K562 (cell line): ENCODE measurements at regions not wholly inside any gene's neighbourhood (a gene's known extent, or its start where the extent isn't known, plus 50 kb on each side); places are given as distances from the start of the nearest gene placed in this dataset.

Experiments
- ATAC-seq: fragments of 200-7000 bp; cut with Tn5 transposase; 3 replicates; pipeline ENCODE4 v1.9.1; 2020; ENCODE audit warnings: moderate library complexity
- BruUV-seq: library from RNA; stranded (reverse); fragments of 400-500 nt; replicated peaks from 2 replicates; lab custom pipeline; 2021; lab: Mats Ljungman, UMichigan
- CTCF ChIA-PET: fragments of 300-600 bp; formaldehyde crosslinking; extraction: SDS; loops from one replicate; lab custom pipeline; 2021; ENCODE audit warnings: low intra/inter-chr PET ratio; lab: Yijun Ruan, JAX
- POLR2A ChIA-PET: fragments of 300-600, 350-650 bp; sonication (Branson Sonifier 250); formaldehyde crosslinking; extraction: SDS; loops from one replicate; lab custom pipeline; 2021; ENCODE audit warnings: antibody characterized with exemption, inconsistent platforms; lab: Yijun Ruan, JAX
- DNase-seq, 4 experiments: peaks; one replicate each; pipeline versions ENCODE4 v3.0.0 to v3.0.0-alpha.2; 2011 to 2018; ENCODE audit warnings: low spot score in 3 of 4, mixed read lengths in 3 of 4; ENCODE audit errors: extremely low read depth in 1 of 4
- FAIRE-seq: peaks from 2 replicates; lab custom pipeline; 2011; peaks lifted over from hg19 to GRCh38; lab: Jason Lieb, UNC
- H2AFZ ChIP-seq: 2 replicates; pipeline ENCODE4 v1.6.0; 2011; ENCODE audit warnings: low read depth, low read length, control low read depth, inconsistent platforms
- H3K27ac ChIP-seq: fragments of 200-600 bp; 3 replicates; pipeline ENCODE4 v1.8.0; 2011; ENCODE audit warnings: low read depth, mild to moderate bottlenecking, control low read depth, inconsistent platforms, low read length, moderate library complexity, mixed read lengths; ENCODE audit errors: extremely low read depth
- H3K27me3 ChIP-seq, 2 experiments: fragments of 300-600 bp in 1 of 2; 2 replicates in 1 of 2; 3 replicates in 1 of 2; pipeline versions ENCODE4 v1.6.0 to v1.8.0; 2011; ENCODE audit warnings: inconsistent platforms in 2 of 2, low read length in 2 of 2, mild to moderate bottlenecking in 1 of 2, mixed read lengths in 1 of 2, moderate library complexity in 1 of 2; ENCODE audit not compliant: control insufficient read depth in 2 of 2, insufficient read depth in 2 of 2
- H3K36me3 ChIP-seq: fragments of 300-600 bp; 3 replicates; pipeline ENCODE4 v1.8.0; 2011; ENCODE audit warnings: mild to moderate bottlenecking, low read length, inconsistent platforms; ENCODE audit not compliant: control insufficient read depth, insufficient read depth
- H3K4me1 ChIP-seq, 2 experiments: fragments of 200-600 bp in 1 of 2; replicated peaks in 1 of 2; 2 replicates in 1 of 2; 3 replicates in 1 of 2; pipeline versions ENCODE4 v1.5.1 to v1.8.0; 2011; ENCODE audit warnings: inconsistent platforms in 2 of 2, low read length in 2 of 2, mild to moderate bottlenecking in 1 of 2, mixed read lengths in 1 of 2, moderate library complexity in 1 of 2; ENCODE audit not compliant: control insufficient read depth in 2 of 2, insufficient read depth in 2 of 2
- H3K4me2 ChIP-seq: 2 replicates; pipeline ENCODE4 v1.6.1; 2011; ENCODE audit warnings: low read length, control low read depth, inconsistent platforms, mixed read lengths; ENCODE audit not compliant: insufficient read depth
- H3K4me3 ChIP-seq: fragments of 200-600 bp; sonication (generic), shearing (Covaris generic); 2 replicates; pipeline ENCODE4 v1.5.1; 2016; ENCODE audit warnings: control low read depth, inconsistent platforms
- H3K79me2 ChIP-seq: fragments of 200-600 bp; 3 replicates; pipeline ENCODE4 v1.8.0; 2011; ENCODE audit warnings: low read length, inconsistent platforms; ENCODE audit not compliant: control insufficient read depth, insufficient read depth
- H3K9ac ChIP-seq, 2 experiments: 2 replicates each; pipeline versions ENCODE4 v1.6.0 to v1.6.1; 2011; ENCODE audit warnings: low read depth in 2 of 2, low read length in 2 of 2, control low read depth in 1 of 2, inconsistent platforms in 1 of 2, mild to moderate bottlenecking in 1 of 2, mixed read lengths in 1 of 2; ENCODE audit not compliant: insufficient read depth in 1 of 2
- H3K9me1 ChIP-seq: one replicate; pipeline ENCODE4 v1.6.0; 2011; ENCODE audit warnings: inconsistent platforms, mild to moderate bottlenecking, low read length, moderate library complexity; ENCODE audit not compliant: control insufficient read depth, insufficient read depth
- H3K9me3 ChIP-seq: replicated peaks from 2 replicates; pipeline ENCODE4 v1.5.1; 2011; ENCODE audit warnings: low read depth, low read length, inconsistent platforms; ENCODE audit not compliant: control insufficient read depth, insufficient read depth
- H4K20me1 ChIP-seq: replicated peaks from 2 replicates; pipeline ENCODE4 v1.6.1; 2011; ENCODE audit warnings: low read length, inconsistent platforms, mixed read lengths; ENCODE audit not compliant: control insufficient read depth, insufficient read depth
- FOS ChIP-seq: IDR thresholded peaks from 3 replicates; pipeline ENCODE4 v1.6.1; 2011; ENCODE audit not compliant: insufficient read length; ENCODE audit errors: extremely low read depth
- NEUROD1 ChIP-seq: fragments of 150-350 bp; IDR thresholded peaks from 2 replicates; pipeline ENCODE4 v1.6.1; 2014; ENCODE audit warnings: borderline replicate concordance, low read length, low read depth; ENCODE audit not compliant: partially characterized antibody
- ZKSCAN1 ChIP-seq: fragments of 150-350 bp; IDR thresholded peaks from 2 replicates; pipeline ENCODE4 v1.6.1; 2016; ENCODE audit warnings: low read depth, low read length
- WGBS: fragments of 100-300 bp; shearing (Covaris generic); methylation state at CpG from one replicate; pipeline ENCODE4 v1.1.6; 2016; ENCODE audit warnings: low coverage, mixed read lengths; ENCODE audit not compliant: insufficient coverage; ENCODE audit errors: missing lambda C conversion rate; 5-methylcytosine and 5-hydroxymethylcytosine counted together
- in situ Hi-C: fragments of 300-500 bp; cut with MboI; formaldehyde crosslinking; loops from 4 replicates; pipeline ENCODE4 v1.15.0; 2018; ENCODE audit warnings: inconsistent platforms, mixed read lengths
- intact Hi-C: fragments of 100-400 bp; cut with micrococcal nuclease; formaldehyde crosslinking; loops from 2 replicates; pipeline ENCODE4 v1.14.2; 2022

DNA sequence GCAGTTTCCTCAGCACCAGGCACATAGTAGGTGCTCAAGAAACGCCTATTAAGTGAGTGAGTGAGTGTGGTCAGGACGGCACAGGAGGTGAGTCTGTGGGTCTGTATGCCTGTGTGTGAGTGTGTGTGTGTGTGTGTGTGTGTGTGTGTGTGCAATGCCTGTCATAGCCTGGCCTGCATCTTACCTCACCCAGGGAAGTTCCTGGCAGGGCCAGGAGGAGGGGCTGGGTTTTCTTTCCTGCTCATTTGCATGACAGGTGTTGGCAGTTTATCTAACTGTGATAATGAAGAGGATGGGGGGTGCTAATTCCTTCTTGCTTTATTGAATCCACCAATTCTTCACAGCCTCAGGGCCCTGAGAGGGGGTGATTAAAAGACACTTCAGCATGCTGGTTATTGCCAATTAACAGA lies 146.7 kb upstream of the MLN start:
- Histone ChIP-seq H4K20me1 (peaks cover 12% of the 10 kb centered on the region), H3K4me1 (peaks cover 0 to 3% of the 10 kb centered on the region in 2 experiments; a peak in 2 of 5 replicates), H2AFZ (no peak overlapping the region), H3K9me3 (no peaks in the 10 kb centered on the region), H3K4me2 (no peak overlapping the region), H3K27me3 (peaks cover 43 to 75% of the 10 kb centered on the region in 2 experiments), H3K9ac (no peak overlapping the region), H3K9me1 (no peaks in the 10 kb centered on the region), H3K27ac (no peak overlapping the region), H3K36me3 (no peaks in the 10 kb centered on the region), H3K79me2 (no peaks in the 10 kb centered on the region), H3K4me3 (no peak overlapping the region)
- in situ Hi-C loops: no loop called here
- no peak for FAIRE-seq
- 0% methylated on average over 2 of the region's 2 CpGs for WGBS
- BruUV-seq: no TSS peak
- TF ChIP-seq FOS (no peak), ZKSCAN1 (peak; percentile 89; the same call in 1 of the 2 replicates)
- ATAC-seq: no peak
- intact Hi-C loops: no loop called here
- DNase-seq: no peak
- CTCF ChIA-PET: no interaction called here
- POLR2A ChIA-PET: interaction anchor here (1.0 to 1.7 kb wide), 2 partner anchors 12 to 24 kb away, joined by 5 to 6 read pairs; no protein-coding TSS in a partner anchor

DNA sequence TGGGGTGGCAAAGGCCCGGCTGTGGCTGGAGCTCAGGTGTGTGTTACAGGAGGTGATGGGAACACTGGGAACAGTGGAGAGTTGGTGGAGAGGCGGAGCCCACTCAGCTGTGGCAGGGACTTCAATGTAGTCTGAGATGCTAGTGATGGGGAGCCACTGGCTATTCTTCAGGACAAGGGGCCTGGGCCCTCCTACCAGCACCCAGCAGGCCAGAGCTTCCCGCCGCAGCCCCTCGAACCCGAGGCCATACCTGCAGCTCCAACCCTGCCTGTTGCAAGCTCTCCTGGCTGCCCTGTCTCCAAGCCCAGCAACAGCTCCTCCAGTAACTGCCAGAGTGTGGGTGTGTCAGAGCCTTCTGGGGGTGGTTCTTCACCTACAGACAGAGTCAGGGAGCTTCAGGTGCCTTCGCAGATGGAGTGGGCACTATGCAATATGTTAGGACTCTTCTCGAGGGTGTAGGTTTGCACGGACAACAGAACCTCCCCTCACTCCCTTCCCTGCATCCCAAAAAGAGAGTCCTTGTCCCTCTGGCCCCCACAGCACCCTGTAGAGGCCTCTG lies 146.2 kb upstream of the MLN start:
- peaks cover 0 to 3% of the 10 kb centered on the region in 2 experiments; a peak in 2 of 5 replicates for H3K4me1 ChIP-seq
- 2% methylated on average over 9 of the region's 9 CpGs for WGBS
- in situ Hi-C loops: no loop called here
- BruUV-seq: no TSS peak
- ChIA-PET POLR2A (interaction anchor here (0.5 to 1.7 kb wide), 4 partner anchors 11 to 169 kb away, joined by 3 to 6 read pairs (median 4); no protein-coding TSS in a partner anchor), CTCF (no interaction called here)
- H3K27me3 ChIP-seq: peaks cover 48 to 80% of the 10 kb centered on the region in 2 experiments
- no peak overlapping the region for H3K27ac ChIP-seq
- no peak overlapping the region for H2AFZ ChIP-seq
- H3K9me3 ChIP-seq: no peaks in the 10 kb centered on the region
- no peak for TF ChIP-seq NEUROD1
- no peaks in the 10 kb centered on the region for H3K9me1 ChIP-seq
- no peak overlapping the region for H3K9ac ChIP-seq
- ATAC-seq (no peak), FAIRE-seq (no peak), DNase-seq (no peak)
- intact Hi-C loops: no loop called here
- no peak overlapping the region for H3K4me3 ChIP-seq
- H4K20me1 ChIP-seq: peaks cover 12% of the 10 kb centered on the region
- H3K36me3 ChIP-seq: no peaks in the 10 kb centered on the region
- H3K4me2 ChIP-seq: no peak overlapping the region
- H3K79me2 ChIP-seq: no peaks in the 10 kb centered on the region
